GM18502 (cell line): ENCODE measurements at regions not wholly inside any gene's neighbourhood (a gene's known extent, or its start where the extent isn't known, plus 50 kb on each side); places are given as distances from the start of the nearest gene placed in this dataset.

Experiments
- ATAC-seq: cut with Tn5 transposase; IDR thresholded peaks from one replicate; pipeline ENCODE4 v1.9.1; 2021; ENCODE audit warnings: mild to moderate bottlenecking; ENCODE audit not compliant: unreplicated experiment, poor library complexity

GRCh38 chr2:191512874-191513273 lies 165.1 kb upstream of the NABP1 start:
- ATAC-seq = no peak

- no peak for ATAC-seq
These were observed 163.3 kb upstream of the NABP1 start for GRCh38 chr2:191514613-191515012.

GRCh38 chr2:191515551-191515950 lies 162.4 kb upstream of the NABP1 start:
- no peak for ATAC-seq

GRCh38 chr2:191516260-191516659 lies 161.7 kb upstream of the NABP1 start:
- ATAC-seq = no peak

GRCh38 chr2:191521608-191522208 lies 156.2 kb upstream of the NABP1 start:
- no peak for ATAC-seq

GRCh38 chr2:191522478-191523120 lies 155.3 kb upstream of the NABP1 start:
- no peak for ATAC-seq

GRCh38 chr2:191526091-191526490 lies 151.8 kb upstream of the NABP1 start:
- ATAC-seq = no peak

GRCh38 chr2:191526536-191526935 lies 151.4 kb upstream of the NABP1 start:
- no peak for ATAC-seq

GRCh38 chr2:191526953-191527556 lies 150.9 kb upstream of the NABP1 start:
- ATAC-seq = no peak

GRCh38 chr2:191530618-191531017 lies 147.3 kb upstream of the NABP1 start:
- no peak for ATAC-seq

GRCh38 chr2:191533693-191534180 lies 144.2 kb upstream of the NABP1 start:
- ATAC-seq = no peak

- no peak for ATAC-seq
These were observed 140.0 kb upstream of the NABP1 start for GRCh38 chr2:191537921-191538320.

- ATAC-seq = no peak
These were observed 139.5 kb upstream of the NABP1 start for GRCh38 chr2:191538334-191538903.

GRCh38 chr2:191539068-191539467 lies 138.9 kb upstream of the NABP1 start:
- ATAC-seq = no peak

- ATAC-seq = no peak
These were observed 137.3 kb upstream of the NABP1 start for GRCh38 chr2:191540681-191541080.

- no peak for ATAC-seq
These were observed 134.2 kb upstream of the NABP1 start for GRCh38 chr2:191543708-191544107.

- no peak for ATAC-seq
These were observed 133.4 kb upstream of the NABP1 start for GRCh38 chr2:191544461-191545062.

- ATAC-seq = no peak
These were observed 132.6 kb upstream of the NABP1 start for GRCh38 chr2:191545361-191545760.

GRCh38 chr2:191552066-191552465 lies 125.9 kb upstream of the NABP1 start:
- ATAC-seq = no peak

GRCh38 chr2:191554240-191554639 lies 123.7 kb upstream of the NABP1 start:
- ATAC-seq = no peak
